BLaER1 (cell line): ENCODE measurements at regions not wholly inside any gene's neighbourhood (a gene's known extent, or its start where the extent isn't known, plus 50 kb on each side); places are given as distances from the start of the nearest gene placed in this dataset.

Experiments used
- H3K27ac ChIP-seq: shearing (Covaris generic); formaldehyde crosslinking; 2 replicates; pipeline ENCODE4 v1.8.1; 2022
- H3K27me3 ChIP-seq: shearing (Covaris generic); formaldehyde crosslinking; 2 replicates; pipeline ENCODE4 v1.8.1; 2022
- H3K36me3 ChIP-seq: shearing (Covaris generic); formaldehyde crosslinking; 2 replicates; pipeline ENCODE4 v1.8.1; 2022
- H3K4me1 ChIP-seq: shearing (Covaris generic); formaldehyde crosslinking; 2 replicates; pipeline ENCODE4 v1.8.1; 2022
- H3K4me2 ChIP-seq: shearing (Covaris generic); formaldehyde crosslinking; 2 replicates; pipeline ENCODE4 v1.8.1; 2022
- H3K4me3 ChIP-seq: shearing (Covaris generic); formaldehyde crosslinking; 2 replicates; pipeline ENCODE4 v1.8.1; 2022
- H3K9ac ChIP-seq: shearing (Covaris generic); formaldehyde crosslinking; 2 replicates; pipeline ENCODE4 v1.8.1; 2022
- H3K9me3 ChIP-seq: shearing (Covaris generic); formaldehyde crosslinking; 2 replicates; pipeline ENCODE4 v1.8.1; 2022
- H4K20me1 ChIP-seq: shearing (Covaris generic); formaldehyde crosslinking; 2 replicates; pipeline ENCODE4 v1.8.1; 2022
- Cebpa-rat ChIP-seq: shearing (Covaris generic); IDR thresholded peaks from 2 replicates; pipeline ENCODE4 v1.8.1; 2022

- H3K27me3 ChIP-seq = no peaks in the 10 kb centered on the region
- no peak for TF ChIP-seq Cebpa-rat
- H3K36me3 ChIP-seq = no peaks in the 10 kb centered on the region
Observed at GRCh38 chr1:59244891-59245290, 52.0 kb upstream of the FGGY start.

More at GRCh38 chr1:59244891-59245290, 52.0 kb upstream of the FGGY start:
- Histone ChIP-seq H3K4me2 (no peak overlapping the region), H3K9ac (no peak overlapping the region), H3K4me1 (no peaks in the 10 kb centered on the region), H4K20me1 (no peaks in the 10 kb centered on the region), H3K4me3 (no peak overlapping the region), H3K9me3 (peaks cover 10% of the 10 kb centered on the region; the same call in 1 of the 2 replicates), H3K27ac (no peak overlapping the region)
